ENCODE measurements at regions not wholly inside any gene's neighbourhood (a gene's known extent, or its start where the extent isn't known, plus 50 kb on each side); places are given as distances from the start of the nearest gene placed in this dataset.

DNA sequence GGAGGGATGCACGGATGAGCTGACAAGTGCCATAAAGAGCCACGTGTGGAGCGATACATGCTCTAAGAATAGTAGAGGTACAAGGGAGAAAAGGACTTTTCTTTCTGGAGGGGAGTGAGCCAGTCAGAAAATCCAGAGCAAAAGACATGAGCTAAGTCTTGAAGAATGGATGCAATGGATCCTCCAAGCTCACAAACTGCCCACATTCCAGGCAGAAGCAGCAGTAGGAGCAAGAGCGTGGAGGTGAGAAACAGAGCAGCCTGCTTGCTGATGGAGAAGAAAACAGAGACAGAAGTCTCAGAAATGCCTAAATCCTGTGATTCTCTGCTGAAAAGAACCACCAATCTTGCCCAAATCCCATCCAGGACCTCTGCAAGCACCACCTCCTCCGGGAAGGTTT lies 78.2 kb upstream of the RALGPS2 start:
- H3K36me3 ChIP-seq (ENCODE audit: control insufficient read depth in 2 of 2, insufficient read depth in 2 of 2, low read length in 2 of 2) = no peaks in the 10 kb centered on the region
- H3K9ac ChIP-seq (ENCODE audit: low read depth in 1 of 2, low read length in 2 of 2) = no peak overlapping the region
- no peaks in the 10 kb centered on the region for H3K27me3 ChIP-seq (ENCODE audit: control insufficient read depth in 2 of 2, insufficient read depth in 2 of 2, low read length in 2 of 2)
- no peaks in the 10 kb centered on the region for H3K9me3 ChIP-seq (ENCODE audit: control insufficient read depth in 2 of 2, low read length in 2 of 2)
- H3K4me3 ChIP-seq (ENCODE audit: low read length in 2 of 2) = no peak overlapping the region
- peaks cover 3 to 10% of the 10 kb centered on the region in 2 donors for H3K4me1 ChIP-seq (ENCODE audit: control insufficient read depth in 2 of 2, insufficient read depth in 2 of 2, low read length in 2 of 2)
- H3K27ac ChIP-seq (ENCODE audit: low read depth in 2 of 2, low read length in 2 of 2) = no peak overlapping the region

DNA sequence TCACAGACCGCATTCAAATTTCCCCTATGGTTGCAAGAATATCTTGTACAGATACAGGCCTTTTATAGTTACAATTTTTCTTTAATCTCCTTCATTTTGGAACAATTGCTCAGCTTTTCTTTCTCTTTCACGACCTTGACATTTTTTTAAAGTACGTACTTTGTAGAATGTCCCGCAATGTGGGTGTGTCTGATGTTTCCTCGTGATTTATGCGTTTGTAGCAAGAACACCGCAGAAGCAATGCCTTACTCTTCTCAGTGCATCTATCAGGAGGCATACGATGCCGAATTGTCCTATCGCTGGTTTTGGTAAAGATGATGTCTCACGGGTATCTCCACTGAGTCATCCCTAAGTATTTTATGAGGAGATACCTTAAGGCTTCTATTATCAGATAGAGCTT lies 76.9 kb upstream of the RALGPS2 start:
- no peak overlapping the region for H3K27ac ChIP-seq (ENCODE audit: low read depth in 2 of 2, low read length in 2 of 2)
- H3K4me1 ChIP-seq (ENCODE audit: control insufficient read depth in 2 of 2, insufficient read depth in 2 of 2, low read length in 2 of 2) = peaks cover 3 to 10% of the 10 kb centered on the region in 2 donors
- no peaks in the 10 kb centered on the region for H3K27me3 ChIP-seq (ENCODE audit: control insufficient read depth in 2 of 2, insufficient read depth in 2 of 2, low read length in 2 of 2)
- no peaks in the 10 kb centered on the region for H3K9me3 ChIP-seq (ENCODE audit: control insufficient read depth in 2 of 2, low read length in 2 of 2)
- H3K9ac ChIP-seq (ENCODE audit: low read depth in 1 of 2, low read length in 2 of 2) = no peak overlapping the region
- H3K36me3 ChIP-seq (ENCODE audit: control insufficient read depth in 2 of 2, insufficient read depth in 2 of 2, low read length in 2 of 2) = no peaks in the 10 kb centered on the region
- no peak overlapping the region for H3K4me3 ChIP-seq (ENCODE audit: low read length in 2 of 2)

DNA sequence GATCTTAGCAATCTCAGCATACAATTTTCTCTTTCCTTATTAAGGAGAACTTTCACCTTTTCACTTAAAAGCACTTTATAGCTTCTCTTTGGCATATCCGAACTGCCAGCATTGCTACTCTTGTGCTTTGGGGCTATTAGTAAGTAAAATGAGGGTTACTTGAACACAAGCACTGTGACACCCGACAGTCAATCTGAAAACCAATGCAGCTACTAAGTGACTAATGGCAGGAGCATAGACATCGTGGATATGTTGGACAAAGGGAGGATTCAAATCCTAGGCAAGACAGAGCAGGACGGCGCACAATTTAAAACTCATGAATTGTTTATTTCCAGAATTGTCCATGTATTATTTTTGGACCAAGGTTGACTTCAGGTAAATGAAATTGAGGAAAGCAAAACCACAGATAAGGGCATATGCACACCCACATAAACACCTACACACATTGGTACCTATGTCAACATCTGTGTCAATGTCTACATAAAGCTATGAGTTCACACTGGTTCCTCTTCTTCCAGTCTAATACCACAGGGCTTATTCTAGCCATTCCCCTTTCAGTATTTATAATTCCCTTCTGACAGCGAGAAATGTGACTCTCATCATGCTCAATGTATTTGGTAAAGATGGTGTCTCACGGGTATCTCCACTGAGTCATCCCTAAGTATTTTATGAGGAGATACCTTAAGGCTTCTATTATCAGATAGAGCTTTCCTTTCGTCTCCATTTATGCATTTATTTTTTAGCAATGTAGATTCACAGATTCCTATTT lies 75.3 kb upstream of the RALGPS2 start:
- Histone ChIP-seq H3K9me3 (ENCODE audit: control insufficient read depth in 2 of 2, low read length in 2 of 2) (no peaks in the 10 kb centered on the region), H3K27me3 (ENCODE audit: control insufficient read depth in 2 of 2, insufficient read depth in 2 of 2, low read length in 2 of 2) (no peaks in the 10 kb centered on the region), H3K9ac (ENCODE audit: low read depth in 1 of 2, low read length in 2 of 2) (no peak overlapping the region), H3K27ac (ENCODE audit: low read depth in 2 of 2, low read length in 2 of 2) (no peak overlapping the region), H3K36me3 (ENCODE audit: control insufficient read depth in 2 of 2, insufficient read depth in 2 of 2, low read length in 2 of 2) (no peaks in the 10 kb centered on the region), H3K4me1 (ENCODE audit: control insufficient read depth in 2 of 2, insufficient read depth in 2 of 2, low read length in 2 of 2) (peaks cover 3 to 13% of the 10 kb centered on the region in 2 donors), H3K4me3 (ENCODE audit: low read length in 2 of 2) (no peak overlapping the region)

DNA sequence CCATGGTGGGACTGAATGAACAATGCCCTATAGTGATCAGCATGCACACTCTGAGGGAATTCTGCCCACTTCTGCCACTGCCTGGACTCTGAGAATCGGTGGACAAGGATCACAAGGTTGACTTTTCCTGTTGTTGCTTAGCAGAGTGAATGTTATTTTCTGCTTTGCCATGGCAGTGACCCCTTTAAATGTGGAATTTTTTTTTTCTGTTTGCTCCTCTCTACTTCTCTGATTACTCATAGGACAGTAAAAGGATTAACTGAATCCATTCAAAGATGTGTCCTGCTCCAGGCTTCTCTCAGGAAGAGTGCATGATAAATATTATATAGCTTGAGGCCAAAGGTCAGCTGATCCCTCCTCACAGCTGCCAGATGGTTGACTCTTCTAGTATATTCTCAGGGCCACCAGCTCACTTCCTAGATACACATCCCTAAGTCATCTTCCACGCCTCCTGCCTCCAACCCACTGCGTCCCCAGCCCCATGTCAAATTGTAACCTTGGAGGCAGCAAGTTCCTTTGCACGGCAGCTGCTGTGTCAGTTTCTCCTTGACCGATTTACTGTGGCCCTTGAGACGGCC lies 74.0 kb upstream of the RALGPS2 start:
- Histone ChIP-seq H3K9me3 (ENCODE audit: control insufficient read depth in 2 of 2, low read length in 2 of 2) (no peaks in the 10 kb centered on the region), H3K4me1 (ENCODE audit: control insufficient read depth in 2 of 2, insufficient read depth in 2 of 2, low read length in 2 of 2) (peaks cover 3 to 14% of the 10 kb centered on the region in 2 donors), H3K36me3 (ENCODE audit: control insufficient read depth in 2 of 2, insufficient read depth in 2 of 2, low read length in 2 of 2) (no peaks in the 10 kb centered on the region), H3K4me3 (ENCODE audit: low read length in 2 of 2) (no peak overlapping the region), H3K9ac (ENCODE audit: low read depth in 1 of 2, low read length in 2 of 2) (no peak overlapping the region), H3K27me3 (ENCODE audit: control insufficient read depth in 2 of 2, insufficient read depth in 2 of 2, low read length in 2 of 2) (no peaks in the 10 kb centered on the region), H3K27ac (ENCODE audit: low read depth in 2 of 2, low read length in 2 of 2) (peak overlapping the region; percentile 56 to 60)

DNA sequence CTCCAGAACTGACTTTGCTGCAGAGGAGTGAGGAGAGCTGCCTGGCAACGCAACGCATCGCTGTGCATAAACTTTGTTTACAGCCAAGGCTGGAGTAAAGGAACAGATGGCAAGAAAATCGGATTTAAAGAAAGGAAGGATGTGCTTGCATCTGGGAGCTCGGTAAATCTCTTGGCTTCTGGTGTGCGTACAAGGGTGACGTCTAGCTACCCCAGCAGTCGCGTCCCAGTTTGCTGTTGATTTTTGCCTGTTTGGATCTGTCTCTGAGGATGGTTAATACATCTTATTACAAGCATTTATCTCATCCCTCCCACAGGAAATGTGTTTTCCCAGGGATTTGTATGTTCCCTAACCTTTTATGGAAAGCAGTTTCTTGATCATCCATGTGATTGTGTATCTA lies 73.3 kb upstream of the RALGPS2 start:
- H3K27ac ChIP-seq (ENCODE audit: low read depth in 2 of 2, low read length in 2 of 2) = peak overlapping the region; percentile 52 to 56

DNA sequence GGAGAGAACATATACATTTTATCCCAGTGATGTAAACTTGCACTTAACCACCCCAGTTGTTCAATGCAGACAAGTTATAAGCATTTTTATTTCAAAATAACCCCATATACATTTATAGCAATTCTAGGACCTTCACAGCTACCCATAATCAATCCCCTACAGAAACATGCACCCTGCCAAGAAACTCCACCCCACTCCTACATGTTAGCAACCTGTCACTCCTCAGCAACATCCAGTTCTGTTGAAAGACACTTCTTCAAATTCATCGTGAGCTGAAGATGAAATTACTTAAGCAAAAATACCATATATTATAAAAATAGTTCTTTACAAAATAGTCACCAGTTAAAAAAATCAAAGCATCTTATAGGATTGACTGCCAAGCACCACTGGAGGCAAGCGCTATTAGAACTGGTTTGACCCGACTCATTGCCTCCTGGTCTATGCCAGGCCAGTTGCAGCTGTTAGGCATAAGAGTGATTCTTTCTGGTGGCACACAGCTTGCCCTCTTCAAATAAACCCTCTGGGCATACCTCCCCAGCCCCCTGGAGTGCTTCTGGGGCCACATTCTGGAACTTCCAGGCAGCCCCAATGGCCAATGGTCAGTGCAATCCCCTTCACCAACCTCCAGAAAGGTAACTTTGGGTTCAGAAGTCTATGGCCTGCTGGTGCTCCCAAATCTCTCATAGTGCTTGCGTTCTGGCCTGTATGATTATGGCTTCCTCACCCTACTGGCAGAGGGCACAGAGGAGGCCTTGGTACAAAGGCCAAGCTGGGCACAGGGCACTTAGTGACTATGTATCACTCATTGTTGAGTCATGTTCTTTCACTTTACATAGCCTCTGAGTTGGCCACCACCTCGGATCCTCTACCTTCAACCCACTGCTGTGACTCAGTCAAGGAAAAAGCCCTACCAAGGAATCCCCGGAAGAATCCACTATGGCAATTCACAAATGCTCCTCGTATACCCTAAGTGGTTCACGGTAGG lies 72.2 kb upstream of the RALGPS2 start:
- no peak overlapping the region for H3K9ac ChIP-seq (ENCODE audit: low read depth in 1 of 2, low read length in 2 of 2)
- no peaks in the 10 kb centered on the region for H3K27me3 ChIP-seq (ENCODE audit: control insufficient read depth in 2 of 2, insufficient read depth in 2 of 2, low read length in 2 of 2)
- no peaks in the 10 kb centered on the region for H3K9me3 ChIP-seq (ENCODE audit: control insufficient read depth in 2 of 2, low read length in 2 of 2)
- no peak overlapping the region for H3K4me3 ChIP-seq (ENCODE audit: low read length in 2 of 2)
- peaks cover 3 to 16% of the 10 kb centered on the region in 2 donors for H3K4me1 ChIP-seq (ENCODE audit: control insufficient read depth in 2 of 2, insufficient read depth in 2 of 2, low read length in 2 of 2)
- H3K36me3 ChIP-seq (ENCODE audit: control insufficient read depth in 2 of 2, insufficient read depth in 2 of 2, low read length in 2 of 2) = no peaks in the 10 kb centered on the region
- H3K27ac ChIP-seq (ENCODE audit: low read depth in 2 of 2, low read length in 2 of 2) = peak overlapping the region; percentile 9 to 17

More for the DNA sequence above, 73.3 kb upstream of the RALGPS2 start:
- peaks cover 3 to 16% of the 10 kb centered on the region in 2 donors for H3K4me1 ChIP-seq (ENCODE audit: control insufficient read depth in 2 of 2, insufficient read depth in 2 of 2, low read length in 2 of 2)
- H3K36me3 ChIP-seq (ENCODE audit: control insufficient read depth in 2 of 2, insufficient read depth in 2 of 2, low read length in 2 of 2) = no peaks in the 10 kb centered on the region
- H3K9ac ChIP-seq (ENCODE audit: low read depth in 1 of 2, low read length in 2 of 2) = no peak overlapping the region
- H3K4me3 ChIP-seq (ENCODE audit: low read length in 2 of 2) = no peak overlapping the region
- H3K27me3 ChIP-seq (ENCODE audit: control insufficient read depth in 2 of 2, insufficient read depth in 2 of 2, low read length in 2 of 2) = no peaks in the 10 kb centered on the region
- H3K9me3 ChIP-seq (ENCODE audit: control insufficient read depth in 2 of 2, low read length in 2 of 2) = no peaks in the 10 kb centered on the region

DNA sequence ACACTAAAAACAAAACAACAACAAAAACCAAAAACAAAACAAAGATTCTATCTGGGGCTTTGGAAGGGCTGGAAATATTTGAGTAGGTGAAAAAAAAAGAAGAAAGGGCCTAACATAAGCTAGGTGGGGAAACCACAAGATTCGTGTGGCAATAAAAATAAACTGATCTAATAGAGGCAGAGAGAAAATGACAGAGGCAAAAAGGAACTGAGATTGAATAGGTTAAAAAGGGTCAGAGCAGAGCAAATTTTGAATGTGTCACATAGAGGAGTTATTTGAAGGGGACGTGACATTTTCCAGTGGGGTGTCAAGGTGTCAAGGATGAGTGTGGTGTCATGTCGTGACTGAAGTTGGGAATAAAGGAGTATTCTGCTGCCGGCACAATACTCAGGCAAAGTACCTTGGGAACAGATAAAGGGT lies 65.2 kb upstream of the RALGPS2 start:
- Histone ChIP-seq H3K4me3 (ENCODE audit: low read length in 2 of 2) (no peak overlapping the region), H3K27me3 (ENCODE audit: control insufficient read depth in 2 of 2, insufficient read depth in 2 of 2, low read length in 2 of 2) (no peaks in the 10 kb centered on the region), H3K9me3 (ENCODE audit: control insufficient read depth in 2 of 2, low read length in 2 of 2) (no peaks in the 10 kb centered on the region), H3K36me3 (ENCODE audit: control insufficient read depth in 2 of 2, insufficient read depth in 2 of 2, low read length in 2 of 2) (no peaks in the 10 kb centered on the region), H3K4me1 (ENCODE audit: control insufficient read depth in 2 of 2, insufficient read depth in 2 of 2, low read length in 2 of 2) (peaks cover 0 to 2% of the 10 kb centered on the region in 2 donors), H3K9ac (ENCODE audit: low read depth in 1 of 2, low read length in 2 of 2) (no peak overlapping the region), H3K27ac (ENCODE audit: low read depth in 2 of 2, low read length in 2 of 2) (no peak overlapping the region)

DNA sequence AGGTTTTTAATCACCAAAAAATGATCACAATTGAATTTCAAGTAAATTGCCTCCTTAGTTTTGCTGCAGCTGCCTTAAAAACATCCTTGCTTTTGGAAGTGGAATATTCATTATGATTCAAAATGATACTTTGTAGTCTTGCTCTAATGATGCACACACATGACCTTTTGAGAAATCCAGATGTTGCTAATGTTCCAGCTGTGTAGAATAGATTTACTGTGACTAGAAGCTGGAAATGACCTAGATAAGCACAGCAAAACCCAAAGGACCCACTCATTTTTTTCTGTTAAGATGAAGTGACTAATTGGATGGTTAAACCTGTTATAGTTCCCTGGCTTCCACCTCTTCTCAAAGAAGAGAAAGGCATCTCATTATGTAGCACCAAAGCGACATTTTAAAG lies 64.6 kb upstream of the RALGPS2 start:
- no peak overlapping the region for H3K4me3 ChIP-seq (ENCODE audit: low read length in 2 of 2)
- no peaks in the 10 kb centered on the region for H3K9me3 ChIP-seq (ENCODE audit: control insufficient read depth in 2 of 2, low read length in 2 of 2)
- peaks cover 0 to 2% of the 10 kb centered on the region in 2 donors for H3K4me1 ChIP-seq (ENCODE audit: control insufficient read depth in 2 of 2, insufficient read depth in 2 of 2, low read length in 2 of 2)
- no peaks in the 10 kb centered on the region for H3K36me3 ChIP-seq (ENCODE audit: control insufficient read depth in 2 of 2, insufficient read depth in 2 of 2, low read length in 2 of 2)
- H3K27me3 ChIP-seq (ENCODE audit: control insufficient read depth in 2 of 2, insufficient read depth in 2 of 2, low read length in 2 of 2) = no peaks in the 10 kb centered on the region
- H3K27ac ChIP-seq (ENCODE audit: low read depth in 2 of 2, low read length in 2 of 2) = no peak overlapping the region
- H3K9ac ChIP-seq (ENCODE audit: low read depth in 1 of 2, low read length in 2 of 2) = no peak overlapping the region

DNA sequence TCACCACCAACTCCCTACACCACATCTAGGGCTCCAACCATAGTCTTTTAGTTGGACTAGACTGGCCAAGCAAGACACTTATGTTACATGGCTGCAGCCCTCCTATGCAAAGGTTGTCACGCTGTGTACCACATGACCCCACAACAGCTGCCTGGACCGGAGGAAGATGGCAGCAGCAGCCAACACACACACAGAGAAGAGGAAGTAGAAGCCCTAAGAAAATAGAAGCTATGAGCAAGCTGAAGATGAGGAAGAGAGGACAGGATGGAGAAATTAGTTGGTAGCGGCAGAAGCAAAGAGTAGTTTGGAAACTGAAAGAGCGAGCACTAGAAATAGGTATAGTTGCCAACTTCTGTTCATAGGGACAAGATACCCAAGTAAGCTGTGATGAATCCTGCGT lies 60.8 kb upstream of the RALGPS2 start:
- Histone ChIP-seq H3K9me3 (ENCODE audit: control insufficient read depth in 2 of 2, low read length in 2 of 2) (no peaks in the 10 kb centered on the region), H3K27ac (ENCODE audit: low read depth in 2 of 2, low read length in 2 of 2) (no peak overlapping the region)

DNA sequence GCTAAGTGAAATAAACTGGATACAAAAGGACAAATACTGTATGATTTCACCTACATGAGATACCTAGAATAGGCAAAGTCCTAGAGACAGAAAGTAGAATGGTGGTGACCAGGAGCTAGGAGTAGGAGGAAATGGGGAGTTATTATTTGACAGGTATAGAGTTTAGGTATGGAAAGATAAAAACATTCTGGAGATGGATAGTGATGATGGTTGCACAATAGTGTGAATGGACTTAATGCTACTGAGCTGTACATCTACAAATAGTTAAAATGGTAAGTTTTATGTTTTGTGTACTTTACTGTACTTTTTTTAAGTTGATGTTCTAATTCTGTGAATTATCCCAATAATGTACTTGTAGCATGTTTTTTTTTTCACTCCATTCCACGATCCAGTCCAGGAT lies 59.5 kb upstream of the RALGPS2 start:
- Histone ChIP-seq H3K9me3 (ENCODE audit: control insufficient read depth in 2 of 2, low read length in 2 of 2) (no peaks in the 10 kb centered on the region), H3K4me3 (ENCODE audit: low read length in 2 of 2) (no peak overlapping the region), H3K9ac (ENCODE audit: low read depth in 1 of 2, low read length in 2 of 2) (no peak overlapping the region), H3K27me3 (ENCODE audit: control insufficient read depth in 2 of 2, insufficient read depth in 2 of 2, low read length in 2 of 2) (no peaks in the 10 kb centered on the region), H3K27ac (ENCODE audit: low read depth in 2 of 2, low read length in 2 of 2) (no peak overlapping the region), H3K36me3 (ENCODE audit: control insufficient read depth in 2 of 2, insufficient read depth in 2 of 2, low read length in 2 of 2) (no peaks in the 10 kb centered on the region), H3K4me1 (ENCODE audit: control insufficient read depth in 2 of 2, insufficient read depth in 2 of 2, low read length in 2 of 2) (no peaks in the 10 kb centered on the region)

More for the DNA sequence above, 60.8 kb upstream of the RALGPS2 start:
- Histone ChIP-seq H3K4me3 (ENCODE audit: low read length in 2 of 2) (no peak overlapping the region), H3K27me3 (ENCODE audit: control insufficient read depth in 2 of 2, insufficient read depth in 2 of 2, low read length in 2 of 2) (no peaks in the 10 kb centered on the region), H3K9ac (ENCODE audit: low read depth in 1 of 2, low read length in 2 of 2) (no peak overlapping the region), H3K4me1 (ENCODE audit: control insufficient read depth in 2 of 2, insufficient read depth in 2 of 2, low read length in 2 of 2) (no peaks in the 10 kb centered on the region), H3K36me3 (ENCODE audit: control insufficient read depth in 2 of 2, insufficient read depth in 2 of 2, low read length in 2 of 2) (no peaks in the 10 kb centered on the region)
